LNCaP clone FGC (cell line): ENCODE measurements at regions not wholly inside any gene's neighbourhood (a gene's known extent, or its start where the extent isn't known, plus 50 kb on each side); places are given as distances from the start of the nearest gene placed in this dataset.

Experiments
- DNase-seq: peaks from one replicate; pipeline ENCODE4 v3.0.0-alpha.2; 2011; ENCODE audit warnings: low read depth
- H3K4me3 ChIP-seq: 2 replicates; pipeline ENCODE4 v1.5.1; 2011; ENCODE audit warnings: mild to moderate bottlenecking, low read depth, low read length, control low read depth
- TF ChIP-seq, protein P1 (sequence below): IDR thresholded peaks from 2 replicates; pipeline ENCODE4 v1.5.1; 2012; ENCODE audit warnings: mild to moderate bottlenecking; ENCODE audit not compliant: control insufficient read depth, insufficient read depth; ENCODE audit errors: extremely low read depth

DNA sequence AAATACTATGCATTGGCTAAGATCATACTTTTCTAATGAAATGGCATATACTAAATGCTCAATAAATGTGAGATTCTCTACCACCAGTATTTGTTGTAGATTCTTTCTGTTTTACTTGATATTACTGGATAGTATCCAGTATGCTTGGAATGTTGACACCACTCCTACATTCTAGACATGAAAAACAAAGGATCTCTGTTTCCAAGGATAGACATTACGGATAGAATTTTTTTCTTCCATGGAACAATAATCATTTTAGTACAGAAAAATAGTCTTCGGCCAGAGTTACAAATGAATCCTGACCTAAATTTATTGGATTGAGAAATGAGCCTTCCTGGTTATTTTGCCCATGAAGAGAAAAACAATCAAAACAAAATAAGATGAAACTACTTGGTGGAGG is 258.2 kb upstream of the NT5E start:
- TF ChIP-seq, protein P1, sequence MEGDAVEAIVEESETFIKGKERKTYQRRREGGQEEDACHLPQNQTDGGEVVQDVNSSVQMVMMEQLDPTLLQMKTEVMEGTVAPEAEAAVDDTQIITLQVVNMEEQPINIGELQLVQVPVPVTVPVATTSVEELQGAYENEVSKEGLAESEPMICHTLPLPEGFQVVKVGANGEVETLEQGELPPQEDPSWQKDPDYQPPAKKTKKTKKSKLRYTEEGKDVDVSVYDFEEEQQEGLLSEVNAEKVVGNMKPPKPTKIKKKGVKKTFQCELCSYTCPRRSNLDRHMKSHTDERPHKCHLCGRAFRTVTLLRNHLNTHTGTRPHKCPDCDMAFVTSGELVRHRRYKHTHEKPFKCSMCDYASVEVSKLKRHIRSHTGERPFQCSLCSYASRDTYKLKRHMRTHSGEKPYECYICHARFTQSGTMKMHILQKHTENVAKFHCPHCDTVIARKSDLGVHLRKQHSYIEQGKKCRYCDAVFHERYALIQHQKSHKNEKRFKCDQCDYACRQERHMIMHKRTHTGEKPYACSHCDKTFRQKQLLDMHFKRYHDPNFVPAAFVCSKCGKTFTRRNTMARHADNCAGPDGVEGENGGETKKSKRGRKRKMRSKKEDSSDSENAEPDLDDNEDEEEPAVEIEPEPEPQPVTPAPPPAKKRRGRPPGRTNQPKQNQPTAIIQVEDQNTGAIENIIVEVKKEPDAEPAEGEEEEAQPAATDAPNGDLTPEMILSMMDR: no peak
- no peak overlapping the region for H3K4me3 ChIP-seq
- DNase-seq: no peak

DNA sequence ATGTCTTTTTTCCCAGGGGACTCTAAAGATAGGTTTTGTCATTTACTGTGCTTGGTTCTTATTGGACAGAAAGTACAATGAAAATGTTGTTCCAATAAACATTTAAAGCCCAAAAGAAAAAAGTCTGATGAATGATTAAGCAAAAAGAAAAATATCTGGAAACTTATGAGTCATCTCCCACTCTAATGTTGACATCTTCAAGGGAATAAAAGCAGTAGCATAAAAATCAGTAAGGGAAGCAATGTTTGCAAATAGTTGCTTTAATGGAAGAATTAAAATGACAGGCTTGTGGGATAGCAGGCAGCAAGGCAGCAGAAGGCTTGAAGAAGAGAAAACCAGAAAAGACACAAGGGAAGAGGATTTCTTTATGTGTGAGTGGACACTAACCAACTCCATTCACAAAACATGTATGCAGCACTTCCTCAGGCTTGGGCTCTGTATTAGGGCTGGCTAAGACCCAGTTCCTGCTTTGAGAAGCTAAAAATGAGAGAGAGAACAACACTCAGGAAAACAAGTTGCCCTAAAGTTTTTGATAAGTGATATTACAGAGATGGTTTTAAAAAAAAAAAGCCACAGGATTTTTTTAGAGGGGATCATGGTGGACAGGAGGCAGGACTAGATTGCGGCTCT is 263.2 kb upstream of the NT5E start:
- DNase-seq: no peak
- TF ChIP-seq, protein P1: no peak
- no peak overlapping the region for H3K4me3 ChIP-seq

DNA sequence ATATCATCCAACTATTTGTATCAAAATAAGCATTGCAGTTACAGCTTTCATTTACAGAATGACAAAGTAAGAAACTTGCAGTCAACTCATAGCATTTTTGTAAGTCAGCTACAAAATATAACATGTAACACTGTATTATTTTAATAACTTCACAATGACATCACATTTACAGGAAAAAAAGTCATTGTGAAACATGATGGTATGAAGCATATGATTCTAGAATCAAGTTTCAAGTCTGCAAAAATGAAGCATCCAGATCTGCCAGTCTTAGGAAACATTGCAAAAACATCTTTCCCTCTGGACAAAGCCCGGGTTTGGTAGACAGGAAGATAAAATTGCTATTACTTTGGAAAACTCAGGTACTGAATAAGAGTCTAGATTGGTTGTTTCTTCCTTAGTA is 263.9 kb upstream of the NT5E start:
- no peak overlapping the region for H3K4me3 ChIP-seq
- no peak for DNase-seq
- TF ChIP-seq, protein P1: no peak

GRCh38 chr6:85183841-85184240 is 266.0 kb upstream of the NT5E start:
- TF ChIP-seq, protein P1: no peak
- no peak for DNase-seq
- no peak overlapping the region for H3K4me3 ChIP-seq

DNA sequence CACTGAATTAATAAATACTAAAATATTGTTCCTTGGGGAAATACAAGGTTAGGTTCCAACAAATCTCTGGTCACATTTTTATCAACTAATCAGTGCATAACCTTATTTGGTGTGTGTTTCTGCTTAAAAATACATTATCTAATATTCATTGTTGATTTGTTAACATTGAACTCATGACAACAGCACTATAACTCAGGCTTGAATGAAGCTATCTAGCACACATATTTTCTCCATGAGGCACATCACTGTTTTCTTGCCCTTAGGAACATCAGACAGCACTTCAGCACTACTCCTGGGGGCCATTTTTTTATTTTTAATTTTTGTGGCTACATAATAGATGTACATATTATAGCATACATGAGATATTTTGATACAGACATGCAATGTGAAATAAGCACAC is 277.2 kb upstream of the NT5E start:
- TF ChIP-seq, protein P1: no peak
- no peak for DNase-seq
- no peak overlapping the region for H3K4me3 ChIP-seq

GRCh38 chr6:85172161-85172560 is 277.7 kb upstream of the NT5E start:
- no peak for DNase-seq
- TF ChIP-seq, protein P1: no peak
- no peak overlapping the region for H3K4me3 ChIP-seq

DNA sequence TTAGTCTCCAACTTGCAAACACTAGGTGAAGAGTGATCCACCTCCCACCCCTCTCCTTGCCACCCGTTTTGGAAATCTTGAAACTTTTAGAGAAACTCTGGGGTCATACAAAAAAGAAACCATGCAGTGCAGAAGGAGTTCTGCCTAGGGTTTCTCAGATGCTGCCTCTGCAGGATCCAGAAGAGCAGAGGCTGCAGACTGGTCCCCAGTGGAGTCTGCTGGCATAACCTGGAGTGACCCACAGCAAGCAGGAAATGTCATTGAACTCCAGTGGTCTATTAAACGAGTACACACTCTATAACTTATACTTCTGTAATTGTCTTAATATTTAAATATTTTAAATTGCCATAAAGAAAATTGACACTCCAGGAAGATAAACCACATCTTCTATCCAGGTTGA is 280.7 kb upstream of the NT5E start:
- H3K4me3 ChIP-seq: no peak overlapping the region
- TF ChIP-seq, protein P1: no peak
- no peak for DNase-seq
